HEK293T (cell line): ENCODE measurements at regions not wholly inside any gene's neighbourhood (a gene's known extent, or its start where the extent isn't known, plus 50 kb on each side); places are given as distances from the start of the nearest gene placed in this dataset.

Experiments used
- BHLHE40 ChIP-seq: fragments of 450-650 bp; IDR thresholded peaks from 2 replicates; pipeline ENCODE4 v1.6.1; 2016; ENCODE audit warnings: mild to moderate bottlenecking, moderate library complexity, borderline replicate concordance
- CTBP1 ChIP-seq: fragments of 450-650 bp; IDR thresholded peaks from 2 replicates; pipeline ENCODE4 v1.6.1; 2016; ENCODE audit warnings: borderline replicate concordance
- ELF4 ChIP-seq: fragments of 450-650 bp; IDR thresholded peaks from 2 replicates; pipeline ENCODE4 v1.6.1; 2017; ENCODE audit warnings: antibody characterized with exemption
- FOXK2 ChIP-seq: fragments of 450-650 bp; IDR thresholded peaks from 2 replicates; pipeline ENCODE4 v1.6.1; 2016; ENCODE audit warnings: mild to moderate bottlenecking
- FOXM1 ChIP-seq: fragments of 450-650 bp; IDR thresholded peaks from 2 replicates; pipeline ENCODE4 v1.6.1; 2017; ENCODE audit warnings: mild to moderate bottlenecking, borderline replicate concordance
- HDGF ChIP-seq: fragments of 450-650 bp; IDR thresholded peaks from 2 replicates; pipeline ENCODE4 v1.6.1; 2017; ENCODE audit warnings: antibody characterized with exemption, borderline replicate concordance
- L3MBTL2 ChIP-seq: fragments of 450-650 bp; conservative IDR thresholded peaks from 2 replicates; pipeline ENCODE4 v1.6.1; 2016; ENCODE audit warnings: mild to moderate bottlenecking
- LEF1 ChIP-seq: fragments of 450-650 bp; IDR thresholded peaks from 2 replicates; pipeline ENCODE4 v1.6.1; 2017; ENCODE audit warnings: mild to moderate bottlenecking, borderline replicate concordance
- NFRKB ChIP-seq: fragments of 450-650 bp; IDR thresholded peaks from 2 replicates; pipeline ENCODE4 v1.6.1; 2016; ENCODE audit warnings: mild to moderate bottlenecking, moderate library complexity
- PKNOX1 ChIP-seq: fragments of 450-650 bp; IDR thresholded peaks from 2 replicates; pipeline ENCODE4 v1.6.1; 2016
- SP1 ChIP-seq: fragments of 450-650 bp; IDR thresholded peaks from 2 replicates; pipeline ENCODE4 v1.6.1; 2017
- SUZ12 ChIP-seq: fragments of 450-650 bp; IDR thresholded peaks from 2 replicates; pipeline ENCODE4 v1.6.1; 2016; ENCODE audit warnings: mild to moderate bottlenecking
- TARDBP ChIP-seq: fragments of 450-650 bp; IDR thresholded peaks from 2 replicates; pipeline ENCODE4 v1.6.1; 2016

GRCh38 chr3:6657591-6657990, 203.3 kb upstream of the GRM7 start:
- TF ChIP-seq L3MBTL2 (no peak), FOXM1 (no peak), TARDBP (no peak), FOXK2 (no peak), PKNOX1 (no peak), BHLHE40 (no peak), HDGF (no peak), CTBP1 (no peak), ELF4 (no peak), LEF1 (no peak), NFRKB (no peak), SP1 (no peak), SUZ12 (no peak)
